ENCODE measurements at regions not wholly inside any gene's neighbourhood (a gene's known extent, or its start where the extent isn't known, plus 50 kb on each side); places are given as distances from the start of the nearest gene placed in this dataset.

DNA sequence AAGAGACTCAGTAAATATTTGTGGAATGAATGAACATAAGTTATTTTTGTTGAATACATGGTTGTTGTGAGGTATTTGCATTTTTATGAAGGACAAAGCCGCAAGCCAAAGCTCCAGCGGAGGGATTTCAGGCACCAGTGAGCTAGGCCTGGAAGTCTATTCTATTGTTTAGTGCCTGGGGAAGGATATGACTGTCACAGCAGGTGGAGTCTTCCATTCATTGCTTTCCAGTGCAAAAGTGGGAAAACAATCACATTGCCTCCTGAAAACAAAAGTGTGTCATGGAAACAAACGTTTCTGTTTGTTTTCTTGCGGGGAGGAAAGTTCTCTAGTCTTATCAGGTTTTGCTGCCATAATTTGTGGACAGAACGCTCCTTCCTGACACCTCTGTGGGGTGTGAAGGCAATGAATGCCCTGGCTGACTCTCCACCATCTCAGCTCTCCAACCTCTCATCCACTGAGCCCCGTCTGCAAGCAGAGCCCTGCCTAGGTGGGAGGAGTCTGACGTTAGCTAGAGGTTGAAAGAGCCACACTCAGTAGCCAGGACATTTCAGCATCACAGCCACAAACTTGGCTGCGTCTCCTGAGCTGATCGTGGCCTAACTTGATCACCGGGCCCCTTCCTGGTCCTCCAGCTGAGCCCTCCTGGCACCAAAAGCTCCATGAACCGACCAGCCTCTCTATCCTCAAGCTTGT, 739.1 kb downstream of the MATN1 start:
- TF ChIP-seq, protein P1, sequence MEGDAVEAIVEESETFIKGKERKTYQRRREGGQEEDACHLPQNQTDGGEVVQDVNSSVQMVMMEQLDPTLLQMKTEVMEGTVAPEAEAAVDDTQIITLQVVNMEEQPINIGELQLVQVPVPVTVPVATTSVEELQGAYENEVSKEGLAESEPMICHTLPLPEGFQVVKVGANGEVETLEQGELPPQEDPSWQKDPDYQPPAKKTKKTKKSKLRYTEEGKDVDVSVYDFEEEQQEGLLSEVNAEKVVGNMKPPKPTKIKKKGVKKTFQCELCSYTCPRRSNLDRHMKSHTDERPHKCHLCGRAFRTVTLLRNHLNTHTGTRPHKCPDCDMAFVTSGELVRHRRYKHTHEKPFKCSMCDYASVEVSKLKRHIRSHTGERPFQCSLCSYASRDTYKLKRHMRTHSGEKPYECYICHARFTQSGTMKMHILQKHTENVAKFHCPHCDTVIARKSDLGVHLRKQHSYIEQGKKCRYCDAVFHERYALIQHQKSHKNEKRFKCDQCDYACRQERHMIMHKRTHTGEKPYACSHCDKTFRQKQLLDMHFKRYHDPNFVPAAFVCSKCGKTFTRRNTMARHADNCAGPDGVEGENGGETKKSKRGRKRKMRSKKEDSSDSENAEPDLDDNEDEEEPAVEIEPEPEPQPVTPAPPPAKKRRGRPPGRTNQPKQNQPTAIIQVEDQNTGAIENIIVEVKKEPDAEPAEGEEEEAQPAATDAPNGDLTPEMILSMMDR (IDR thresholded peaks at IDR 0.05; ENCODE audit: control extremely low read depth, extremely low read depth, low read depth, missing control alignments): no peak
- DNase-seq (ENCODE audit: extremely low spot score): no peak
- POLR2A ChIA-PET: no interaction called here
- CTCF ChIA-PET: no interaction called here

DNA sequence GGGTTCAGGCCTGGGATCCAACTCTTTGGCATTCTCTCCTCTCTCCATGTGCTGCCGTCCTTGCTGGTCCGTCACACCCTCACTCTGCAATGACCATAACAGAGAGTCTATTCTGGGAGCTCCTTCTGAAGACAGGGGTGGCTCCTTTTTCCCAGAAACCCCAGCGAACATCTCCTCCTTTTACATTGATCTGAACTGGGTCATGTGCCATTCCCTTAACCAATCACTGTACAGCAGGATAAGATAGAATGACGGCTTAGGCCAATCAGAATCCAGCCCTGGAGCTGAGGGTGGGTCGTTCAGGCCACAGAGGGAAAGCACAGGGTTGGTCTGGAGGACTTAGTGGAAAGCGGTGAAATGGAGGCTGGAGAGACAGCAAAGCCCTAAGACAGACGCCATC, 740.1 kb downstream of the MATN1 start:
- ChIA-PET CTCF (no interaction called here), POLR2A (no interaction called here)
- TF ChIP-seq, protein P1 (IDR thresholded peaks at IDR 0.05; ENCODE audit: control extremely low read depth, extremely low read depth, low read depth, missing control alignments): no peak

DNA sequence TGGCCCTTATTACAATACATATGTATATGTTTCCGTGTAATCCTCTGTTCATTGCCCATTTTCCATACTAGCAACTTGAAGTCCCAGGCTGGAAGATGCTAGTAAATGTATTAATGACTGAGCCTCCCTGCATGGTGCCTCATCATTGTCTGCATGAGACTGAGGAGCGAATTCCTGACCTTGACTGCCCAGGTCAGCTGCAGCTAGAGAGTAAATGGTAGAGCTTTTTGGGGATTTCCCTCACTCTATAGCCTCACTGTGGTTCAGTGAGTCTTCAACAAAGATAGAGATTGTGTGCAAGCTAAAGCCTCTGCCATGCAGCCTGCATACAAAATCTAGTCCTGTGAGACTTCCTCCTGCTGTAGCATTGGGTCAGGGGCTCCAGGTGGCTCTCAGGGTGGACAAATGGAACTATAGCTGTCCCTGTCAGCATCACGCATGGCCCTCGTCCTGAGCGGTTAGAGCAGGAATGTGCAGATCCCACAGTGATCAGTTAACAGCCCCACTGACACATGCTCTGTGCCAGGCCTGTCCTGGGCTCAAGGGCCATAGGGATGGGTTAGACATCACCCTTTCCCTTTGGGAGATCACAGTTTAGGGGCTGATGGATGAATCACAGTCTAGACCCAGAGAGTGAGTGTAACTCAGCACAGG, 741.7 kb downstream of the MATN1 start:
- POLR2A ChIA-PET: no interaction called here
- CTCF ChIA-PET: no interaction called here
- TF ChIP-seq, protein P1 (IDR thresholded peaks at IDR 0.05; ENCODE audit: control extremely low read depth, extremely low read depth, low read depth, missing control alignments): no peak
- DNase-seq (ENCODE audit: extremely low spot score): no peak

More for the DNA sequence above, 740.1 kb downstream of the MATN1 start:
- no peak for DNase-seq (ENCODE audit: extremely low spot score)

DNA sequence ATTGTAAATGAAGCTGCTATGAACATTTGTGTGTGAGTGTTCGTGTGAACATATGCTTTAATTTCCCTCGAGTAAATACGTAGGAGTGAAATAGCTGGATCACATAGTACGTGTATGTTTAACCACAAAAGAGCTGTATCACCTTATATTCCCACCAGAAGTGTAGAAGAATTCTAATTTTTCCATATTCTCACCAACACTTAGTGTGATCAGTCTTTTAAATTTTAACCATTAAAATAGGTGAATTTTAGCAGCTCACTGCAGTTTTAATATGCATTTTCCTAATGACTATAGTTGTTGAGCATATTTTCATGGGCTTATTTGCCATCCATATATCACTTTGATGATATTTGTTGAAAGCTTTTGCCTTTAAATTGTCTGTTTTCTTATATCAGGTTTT, 741.2 kb downstream of the PTPRU start:
- POLR2A ChIA-PET: no interaction called here
- no peak for DNase-seq (ENCODE audit: extremely low spot score)
- CTCF ChIA-PET: interaction anchor here (1.0 to 1.5 kb wide), 2 partner anchors 10 kb away, joined by 3 read pairs; no protein-coding TSS in a partner anchor
- TF ChIP-seq, protein P1 (IDR thresholded peaks at IDR 0.05; ENCODE audit: control extremely low read depth, extremely low read depth, low read depth, missing control alignments): no peak

DNA sequence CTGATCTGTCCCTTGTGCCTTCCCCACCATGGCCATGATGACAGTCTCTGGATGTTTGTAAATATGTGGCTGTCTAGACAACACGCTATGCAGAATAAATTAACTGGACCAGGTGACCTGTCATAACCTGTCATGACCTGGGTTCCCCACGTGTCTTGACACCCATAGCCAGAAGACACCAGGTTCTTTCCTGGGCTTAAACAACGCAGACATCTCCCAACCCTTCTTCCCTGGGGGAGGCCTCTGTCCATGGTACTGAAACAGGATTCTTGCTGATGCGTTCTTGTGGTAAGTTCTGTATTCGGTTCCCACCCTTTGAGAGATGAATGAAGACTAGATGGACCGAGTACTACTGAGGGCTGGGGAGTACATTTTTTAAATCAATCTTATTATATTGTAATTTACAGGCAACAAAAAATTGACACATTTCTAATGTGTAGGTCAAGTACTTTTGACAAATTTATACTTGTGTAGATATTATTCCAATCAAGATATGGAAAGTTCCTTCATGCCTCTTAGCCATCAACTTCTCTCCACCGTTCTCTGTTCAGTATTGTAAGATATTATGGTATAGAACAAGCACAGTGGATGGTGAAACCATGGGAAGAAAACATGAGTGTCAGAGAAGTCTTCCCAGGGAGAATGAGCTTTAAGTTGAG, 738.8 kb downstream of the PTPRU start:
- DNase-seq (ENCODE audit: extremely low spot score): no peak
- TF ChIP-seq, protein P1 (IDR thresholded peaks at IDR 0.05; ENCODE audit: control extremely low read depth, extremely low read depth, low read depth, missing control alignments): no peak
- ChIA-PET CTCF (no interaction called here), POLR2A (no interaction called here)

DNA sequence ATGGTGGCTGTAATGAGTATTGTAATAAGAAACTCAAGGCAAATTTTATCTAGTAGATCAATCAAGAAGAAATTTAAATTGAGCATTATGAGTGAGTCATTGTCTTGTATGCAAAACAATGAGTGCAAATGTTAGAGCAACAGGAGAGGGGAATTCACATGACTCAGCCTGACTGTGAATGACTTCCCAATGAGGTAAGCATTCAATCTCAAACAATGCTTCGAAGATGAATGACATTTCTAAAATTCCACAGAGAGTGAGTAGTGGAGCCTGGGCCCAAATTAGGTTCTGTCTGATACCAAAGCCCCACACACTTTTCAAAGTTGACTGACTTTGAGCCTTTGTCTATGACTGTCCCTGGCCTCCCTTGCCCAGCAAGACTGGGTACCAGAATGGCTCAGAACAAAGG, 738.0 kb downstream of the PTPRU start:
- TF ChIP-seq, protein P1 (IDR thresholded peaks at IDR 0.05; ENCODE audit: control extremely low read depth, extremely low read depth, low read depth, missing control alignments): no peak
- CTCF ChIA-PET: no interaction called here
- POLR2A ChIA-PET: no interaction called here
- DNase-seq (ENCODE audit: extremely low spot score): no peak

Measured in GM10248 (cell line).